GM10266 (cell line): ENCODE measurements at regions not wholly inside any gene's neighbourhood (a gene's known extent, or its start where the extent isn't known, plus 50 kb on each side); places are given as distances from the start of the nearest gene placed in this dataset.

Experiments used
- DNase-seq: peaks from one replicate; pipeline ENCODE4 v3.0.0; 2012; ENCODE audit errors: extremely low spot score
- CTCF ChIP-seq: IDR thresholded peaks from 2 replicates; pipeline ENCODE4 v1.5.1; 2012; ENCODE audit warnings: mild to moderate bottlenecking, low read depth; ENCODE audit not compliant: control insufficient read depth, insufficient read depth; ENCODE audit errors: missing control alignments

- no peak for TF ChIP-seq CTCF
- DNase-seq = no peak
Measured at GRCh38 chr2:201955231-201955630, 78.4 kb upstream of the FZD7 start.

GRCh38 chr2:201955702-201956141, 77.9 kb upstream of the FZD7 start:
- no peak for TF ChIP-seq CTCF
- DNase-seq = no peak

GRCh38 chr2:201956361-201956760, 77.3 kb upstream of the FZD7 start:
- TF ChIP-seq CTCF = no peak
- DNase-seq = no peak

GRCh38 chr2:201957091-201957490, 76.6 kb upstream of the FZD7 start:
- no peak for DNase-seq
- TF ChIP-seq CTCF = no peak

- no peak for DNase-seq
- no peak for TF ChIP-seq CTCF
Measured at GRCh38 chr2:201959198-201959597, 74.5 kb upstream of the FZD7 start.

GRCh38 chr2:201959626-201960025, 74.0 kb upstream of the FZD7 start:
- TF ChIP-seq CTCF = no peak
- no peak for DNase-seq

- no peak for TF ChIP-seq CTCF
- no peak for DNase-seq
Measured at GRCh38 chr2:201960305-201960704, 73.3 kb upstream of the FZD7 start.
